GM12872 (cell line): ENCODE measurements at regions not wholly inside any gene's neighbourhood (a gene's known extent, or its start where the extent isn't known, plus 50 kb on each side); places are given as distances from the start of the nearest gene placed in this dataset.

ENCODE experiments used
- CTCF ChIP-seq: IDR thresholded peaks from 3 replicates; pipeline ENCODE4 v1.5.1; 2011; ENCODE audit warnings: low read depth, mild to moderate bottlenecking, low read length, moderate library complexity; ENCODE audit not compliant: insufficient read depth

- TF ChIP-seq CTCF = no peak
Observed at GRCh38 chr17:13405807-13406206, 195.9 kb downstream of the HS3ST3A1 start.

GRCh38 chr17:13405080-13405479 lies 196.6 kb downstream of the HS3ST3A1 start:
- TF ChIP-seq CTCF = no peak

- TF ChIP-seq CTCF = no peak
Observed at GRCh38 chr17:13403982-13404946, 197.5 kb downstream of the HS3ST3A1 start.

GRCh38 chr17:13400491-13400890 lies 201.2 kb downstream of the HS3ST3A1 start:
- TF ChIP-seq CTCF = no peak

- no peak for TF ChIP-seq CTCF
Observed at GRCh38 chr17:13398853-13399252, 202.9 kb downstream of the HS3ST3A1 start.

GRCh38 chr17:13398091-13398490 lies 203.6 kb downstream of the HS3ST3A1 start:
- no peak for TF ChIP-seq CTCF

GRCh38 chr17:13395862-13396261 lies 205.9 kb downstream of the HS3ST3A1 start:
- no peak for TF ChIP-seq CTCF
